K562 (cell line): ENCODE measurements at regions not wholly inside any gene's neighbourhood (a gene's known extent, or its start where the extent isn't known, plus 50 kb on each side); places are given as distances from the start of the nearest gene placed in this dataset.

Experiments
- ATAC-seq: fragments of 200-7000 bp; cut with Tn5 transposase; 3 replicates; pipeline ENCODE4 v1.9.1; 2020; ENCODE audit warnings: moderate library complexity
- BruUV-seq: library from RNA; stranded (reverse); fragments of 400-500 nt; replicated peaks from 2 replicates; lab custom pipeline; 2021; lab: Mats Ljungman, UMichigan
- CTCF ChIA-PET: fragments of 300-600 bp; formaldehyde crosslinking; extraction: SDS; loops from one replicate; lab custom pipeline; 2021; ENCODE audit warnings: low intra/inter-chr PET ratio; lab: Yijun Ruan, JAX
- POLR2A ChIA-PET: fragments of 300-600, 350-650 bp; sonication (Branson Sonifier 250); formaldehyde crosslinking; extraction: SDS; loops from one replicate; lab custom pipeline; 2021; ENCODE audit warnings: antibody characterized with exemption, inconsistent platforms; lab: Yijun Ruan, JAX
- DNase-seq, 4 experiments: peaks; one replicate each; pipeline versions ENCODE4 v3.0.0 to v3.0.0-alpha.2; 2011 to 2018; ENCODE audit warnings: low spot score in 3 of 4, mixed read lengths in 3 of 4; ENCODE audit errors: extremely low read depth in 1 of 4
- FAIRE-seq: peaks from 2 replicates; lab custom pipeline; 2011; peaks lifted over from hg19 to GRCh38; lab: Jason Lieb, UNC
- H2AFZ ChIP-seq: 2 replicates; pipeline ENCODE4 v1.6.0; 2011; ENCODE audit warnings: low read depth, low read length, control low read depth, inconsistent platforms
- H3K27ac ChIP-seq: fragments of 200-600 bp; 3 replicates; pipeline ENCODE4 v1.8.0; 2011; ENCODE audit warnings: low read depth, mild to moderate bottlenecking, control low read depth, inconsistent platforms, low read length, moderate library complexity, mixed read lengths; ENCODE audit errors: extremely low read depth
- H3K27me3 ChIP-seq, 2 experiments: fragments of 300-600 bp in 1 of 2; 2 replicates in 1 of 2; 3 replicates in 1 of 2; pipeline versions ENCODE4 v1.6.0 to v1.8.0; 2011; ENCODE audit warnings: inconsistent platforms in 2 of 2, low read length in 2 of 2, mild to moderate bottlenecking in 1 of 2, mixed read lengths in 1 of 2, moderate library complexity in 1 of 2; ENCODE audit not compliant: control insufficient read depth in 2 of 2, insufficient read depth in 2 of 2
- H3K36me3 ChIP-seq: fragments of 300-600 bp; 3 replicates; pipeline ENCODE4 v1.8.0; 2011; ENCODE audit warnings: mild to moderate bottlenecking, low read length, inconsistent platforms; ENCODE audit not compliant: control insufficient read depth, insufficient read depth
- H3K4me1 ChIP-seq, 2 experiments: fragments of 200-600 bp in 1 of 2; replicated peaks in 1 of 2; 2 replicates in 1 of 2; 3 replicates in 1 of 2; pipeline versions ENCODE4 v1.5.1 to v1.8.0; 2011; ENCODE audit warnings: inconsistent platforms in 2 of 2, low read length in 2 of 2, mild to moderate bottlenecking in 1 of 2, mixed read lengths in 1 of 2, moderate library complexity in 1 of 2; ENCODE audit not compliant: control insufficient read depth in 2 of 2, insufficient read depth in 2 of 2
- H3K4me2 ChIP-seq: 2 replicates; pipeline ENCODE4 v1.6.1; 2011; ENCODE audit warnings: low read length, control low read depth, inconsistent platforms, mixed read lengths; ENCODE audit not compliant: insufficient read depth
- H3K4me3 ChIP-seq: fragments of 200-600 bp; sonication (generic), shearing (Covaris generic); 2 replicates; pipeline ENCODE4 v1.5.1; 2016; ENCODE audit warnings: control low read depth, inconsistent platforms
- H3K79me2 ChIP-seq: fragments of 200-600 bp; 3 replicates; pipeline ENCODE4 v1.8.0; 2011; ENCODE audit warnings: low read length, inconsistent platforms; ENCODE audit not compliant: control insufficient read depth, insufficient read depth
- H3K9ac ChIP-seq, 2 experiments: 2 replicates each; pipeline versions ENCODE4 v1.6.0 to v1.6.1; 2011; ENCODE audit warnings: low read depth in 2 of 2, low read length in 2 of 2, control low read depth in 1 of 2, inconsistent platforms in 1 of 2, mild to moderate bottlenecking in 1 of 2, mixed read lengths in 1 of 2; ENCODE audit not compliant: insufficient read depth in 1 of 2
- H3K9me1 ChIP-seq: one replicate; pipeline ENCODE4 v1.6.0; 2011; ENCODE audit warnings: inconsistent platforms, mild to moderate bottlenecking, low read length, moderate library complexity; ENCODE audit not compliant: control insufficient read depth, insufficient read depth
- H3K9me3 ChIP-seq: replicated peaks from 2 replicates; pipeline ENCODE4 v1.5.1; 2011; ENCODE audit warnings: low read depth, low read length, inconsistent platforms; ENCODE audit not compliant: control insufficient read depth, insufficient read depth
- H4K20me1 ChIP-seq: replicated peaks from 2 replicates; pipeline ENCODE4 v1.6.1; 2011; ENCODE audit warnings: low read length, inconsistent platforms, mixed read lengths; ENCODE audit not compliant: control insufficient read depth, insufficient read depth
- FOXK1 ChIP-seq: sonication (generic); formaldehyde crosslinking; IDR thresholded peaks from 2 replicates; pipeline ENCODE4 v1.8.0; 2022; ENCODE audit warnings: missing genetic modification reagents, mild to moderate bottlenecking, borderline replicate concordance
- HINFP ChIP-seq: fragments of 450-650 bp; conservative IDR thresholded peaks from 2 replicates; pipeline ENCODE4 v1.6.1; 2016; ENCODE audit warnings: missing genetic modification characterization, low read depth, mild to moderate bottlenecking, control low read depth, missing compliant biosample characterization
- HMGN3 ChIP-seq: IDR thresholded peaks from 2 replicates; pipeline ENCODE4 v1.6.1; 2011; ENCODE audit warnings: borderline replicate concordance, low read depth, mild to moderate bottlenecking, mixed read lengths, low read length; ENCODE audit not compliant: insufficient read length; ENCODE audit errors: extremely low read depth
- KDM4B ChIP-seq, 2 experiments: fragments of 450-650 bp in 1 of 2; sonication (generic) in 1 of 2; IDR thresholded peaks; 2 replicates each; pipeline ENCODE4 v1.6.1; 2016 to 2017; ENCODE audit warnings: borderline replicate concordance in 2 of 2, antibody characterized with exemption in 1 of 2, low read depth in 1 of 2, mild to moderate bottlenecking in 1 of 2
- MLX ChIP-seq, 2 experiments: fragments of 450-650 bp in 1 of 2; sonication (generic) in 1 of 2; formaldehyde crosslinking; conservative IDR thresholded peaks; 2 replicates each; pipeline versions ENCODE4 v1.4.0 to v1.8.1; 2020 to 2022; ENCODE audit warnings: mild to moderate bottlenecking in 1 of 2, missing genetic modification reagents in 1 of 2
- NCOA2 ChIP-seq, 2 experiments: fragments of 450-650 bp; IDR thresholded peaks; 2 replicates each; pipeline ENCODE4 v1.6.1; 2018; ENCODE audit warnings: mild to moderate bottlenecking in 2 of 2, moderate library complexity in 1 of 2; ENCODE audit not compliant: partially characterized antibody in 2 of 2
- PHF8 ChIP-seq: fragments of 200-600 bp; sonication (generic); IDR thresholded peaks from 2 replicates; pipeline ENCODE4 v1.6.1; 2012; ENCODE audit warnings: mixed run types, mild to moderate bottlenecking, inconsistent platforms, low read length, moderate library complexity, borderline replicate concordance
- SMARCA4 ChIP-seq: fragments of 450-650 bp; IDR thresholded peaks from 2 replicates; pipeline ENCODE4 v1.6.1; 2016
- ZNF764 ChIP-seq: fragments of 250-450 bp; sonication (Bioruptor Pico); IDR thresholded peaks from 2 replicates; pipeline ENCODE4 v1.4.0; 2020; ENCODE audit warnings: low read depth, mild to moderate bottlenecking, moderate library complexity
- ZNF785 ChIP-seq: fragments of 250-450 bp; sonication (Bioruptor Pico); IDR thresholded peaks from 2 replicates; pipeline ENCODE4 v1.4.0; 2020; ENCODE audit warnings: mild to moderate bottlenecking
- WGBS: fragments of 100-300 bp; shearing (Covaris generic); methylation state at CpG from one replicate; pipeline ENCODE4 v1.1.6; 2016; ENCODE audit warnings: low coverage, mixed read lengths; ENCODE audit not compliant: insufficient coverage; ENCODE audit errors: missing lambda C conversion rate; 5-methylcytosine and 5-hydroxymethylcytosine counted together
- in situ Hi-C: fragments of 300-500 bp; cut with MboI; formaldehyde crosslinking; loops from 4 replicates; pipeline ENCODE4 v1.15.0; 2018; ENCODE audit warnings: inconsistent platforms, mixed read lengths
- intact Hi-C: fragments of 100-400 bp; cut with micrococcal nuclease; formaldehyde crosslinking; loops from 2 replicates; pipeline ENCODE4 v1.14.2; 2022
- TF ChIP-seq, protein P1 (sequence below): fragments of 450-650 bp; IDR thresholded peaks from 2 replicates; pipeline ENCODE4 v1.6.1; 2016; ENCODE audit warnings: missing biosample characterization, missing genetic modification characterization
- TF ChIP-seq, protein P2 (sequence below): sonication (generic); formaldehyde crosslinking; IDR thresholded peaks from 2 replicates; pipeline ENCODE4 v1.8.1; 2023; ENCODE audit warnings: missing genetic modification reagents, mild to moderate bottlenecking, borderline replicate concordance

- TF ChIP-seq FOXK1 (CRISPR knock-in tag) (no peak), ZNF764 (CRISPR knock-in tag) (no peak), HMGN3 (no peak)
- TF ChIP-seq, protein P1, sequence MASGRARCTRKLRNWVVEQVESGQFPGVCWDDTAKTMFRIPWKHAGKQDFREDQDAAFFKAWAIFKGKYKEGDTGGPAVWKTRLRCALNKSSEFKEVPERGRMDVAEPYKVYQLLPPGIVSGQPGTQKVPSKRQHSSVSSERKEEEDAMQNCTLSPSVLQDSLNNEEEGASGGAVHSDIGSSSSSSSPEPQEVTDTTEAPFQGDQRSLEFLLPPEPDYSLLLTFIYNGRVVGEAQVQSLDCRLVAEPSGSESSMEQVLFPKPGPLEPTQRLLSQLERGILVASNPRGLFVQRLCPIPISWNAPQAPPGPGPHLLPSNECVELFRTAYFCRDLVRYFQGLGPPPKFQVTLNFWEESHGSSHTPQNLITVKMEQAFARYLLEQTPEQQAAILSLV (tag), result no peak
- TF ChIP-seq, all 486 proteins: peak for 0
These were observed 301.1 kb downstream of the IRS2 start (continued) for GRCh38 chr13:109485136-109485794.

GRCh38 chr13:109483284-109483683 is 303.1 kb downstream of the IRS2 start:
- no TSS peak for BruUV-seq
- Histone ChIP-seq H2AFZ (no peak overlapping the region), H3K27me3 (no peaks in the 10 kb centered on the region), H3K4me1 (no peaks in the 10 kb centered on the region), H3K79me2 (no peaks in the 10 kb centered on the region), H4K20me1 (no peaks in the 10 kb centered on the region), H3K27ac (no peak overlapping the region), H3K9me1 (no peaks in the 10 kb centered on the region), H3K9ac (no peak overlapping the region), H3K9me3 (no peaks in the 10 kb centered on the region), H3K4me2 (no peak overlapping the region), H3K4me3 (no peak overlapping the region), H3K36me3 (no peaks in the 10 kb centered on the region)
- in situ Hi-C loops (no loop called here), intact Hi-C loops (no loop called here)
- FAIRE-seq, result no peak
- POLR2A ChIA-PET, result no interaction called here
- no peak for DNase-seq
- CTCF ChIA-PET, result no interaction called here
- WGBS, result 0% methylated on average over 5 of the region's 5 CpGs
- ATAC-seq, result no peak
- TF ChIP-seq MLX (CRISPR knock-in tag; conservative IDR thresholded peaks at IDR 0.05) (no peak), SMARCA4 (no peak), KDM4B (IDR thresholded peaks at IDR 0.05; ENCODE audit: borderline replicate concordance in 2 of 2, low read depth in 1 of 2) (no peak), NCOA2 (IDR thresholded peaks at IDR 0.05; ENCODE audit: partially characterized antibody in 2 of 2) (no peak), HINFP (tag) (no peak), PHF8 (no peak), ZNF785 (CRISPR knock-in tag) (no peak)
- TF ChIP-seq, protein P2, sequence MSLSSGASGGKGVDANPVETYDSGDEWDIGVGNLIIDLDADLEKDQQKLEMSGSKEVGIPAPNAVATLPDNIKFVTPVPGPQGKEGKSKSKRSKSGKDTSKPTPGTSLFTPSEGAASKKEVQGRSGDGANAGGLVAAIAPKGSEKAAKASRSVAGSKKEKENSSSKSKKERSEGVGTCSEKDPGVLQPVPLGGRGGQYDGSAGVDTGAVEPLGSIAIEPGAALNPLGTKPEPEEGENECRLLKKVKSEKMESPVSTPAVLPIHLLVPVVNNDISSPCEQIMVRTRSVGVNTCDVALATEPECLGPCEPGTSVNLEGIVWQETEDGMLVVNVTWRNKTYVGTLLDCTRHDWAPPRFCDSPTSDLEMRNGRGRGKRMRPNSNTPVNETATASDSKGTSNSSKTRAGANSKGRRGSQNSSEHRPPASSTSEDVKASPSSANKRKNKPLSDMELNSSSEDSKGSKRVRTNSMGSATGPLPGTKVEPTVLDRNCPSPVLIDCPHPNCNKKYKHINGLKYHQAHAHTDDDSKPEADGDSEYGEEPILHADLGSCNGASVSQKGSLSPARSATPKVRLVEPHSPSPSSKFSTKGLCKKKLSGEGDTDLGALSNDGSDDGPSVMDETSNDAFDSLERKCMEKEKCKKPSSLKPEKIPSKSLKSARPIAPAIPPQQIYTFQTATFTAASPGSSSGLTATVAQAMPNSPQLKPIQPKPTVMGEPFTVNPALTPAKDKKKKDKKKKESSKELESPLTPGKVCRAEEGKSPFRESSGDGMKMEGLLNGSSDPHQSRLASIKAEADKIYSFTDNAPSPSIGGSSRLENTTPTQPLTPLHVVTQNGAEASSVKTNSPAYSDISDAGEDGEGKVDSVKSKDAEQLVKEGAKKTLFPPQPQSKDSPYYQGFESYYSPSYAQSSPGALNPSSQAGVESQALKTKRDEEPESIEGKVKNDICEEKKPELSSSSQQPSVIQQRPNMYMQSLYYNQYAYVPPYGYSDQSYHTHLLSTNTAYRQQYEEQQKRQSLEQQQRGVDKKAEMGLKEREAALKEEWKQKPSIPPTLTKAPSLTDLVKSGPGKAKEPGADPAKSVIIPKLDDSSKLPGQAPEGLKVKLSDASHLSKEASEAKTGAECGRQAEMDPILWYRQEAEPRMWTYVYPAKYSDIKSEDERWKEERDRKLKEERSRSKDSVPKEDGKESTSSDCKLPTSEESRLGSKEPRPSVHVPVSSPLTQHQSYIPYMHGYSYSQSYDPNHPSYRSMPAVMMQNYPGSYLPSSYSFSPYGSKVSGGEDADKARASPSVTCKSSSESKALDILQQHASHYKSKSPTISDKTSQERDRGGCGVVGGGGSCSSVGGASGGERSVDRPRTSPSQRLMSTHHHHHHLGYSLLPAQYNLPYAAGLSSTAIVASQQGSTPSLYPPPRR (CRISPR knock-in tag), result no peak
